PC-9 (cell line): ENCODE measurements at regions not wholly inside any gene's neighbourhood (a gene's known extent, or its start where the extent isn't known, plus 50 kb on each side); places are given as distances from the start of the nearest gene placed in this dataset.
"Not testable (repeated sequence)": the region's sequence is repeated elsewhere in the genome, so short reads cannot be mapped to it uniquely, and the experiment has no call there.

Experiments
- BruUV-seq: library from RNA; stranded (reverse); fragments of 400-500 nt; replicated peaks from 2 replicates; lab custom pipeline; 2021; lab: Mats Ljungman, UMichigan
- CTCF ChIA-PET: fragments of 300-600 bp; sonication (Branson Sonifier 250); formaldehyde crosslinking; loops from one replicate; lab custom pipeline; 2022; ENCODE audit warnings: antibody characterized with exemption; lab: Charles Lee
- POLR2A ChIA-PET: fragments of 300-600 bp; sonication (Branson Sonifier 250); formaldehyde crosslinking; loops from one replicate; lab custom pipeline; 2022; ENCODE audit warnings: antibody characterized with exemption; ENCODE audit not compliant: unreplicated experiment; lab: Charles Lee
- DNase-seq, 2 experiments: peaks; one replicate each; pipeline versions ENCODE4 v3.0.0 to v3.0.0-alpha.2; 2015 to 2022; ENCODE audit warnings: mixed read lengths in 1 of 2
- H2AFZ ChIP-seq: fragments of 200-600 bp; sonication (generic); 2 replicates; pipeline ENCODE4 v1.8.1; 2017; ENCODE audit warnings: antibody characterized with exemption
- H3F3A ChIP-seq: fragments of 200-600 bp; sonication (generic); 2 replicates; pipeline ENCODE4 v1.8.1; 2017; ENCODE audit warnings: antibody characterized with exemption, mild to moderate bottlenecking, low read depth; ENCODE audit not compliant: insufficient read depth
- H3K27ac ChIP-seq: fragments of 200-600 bp; sonication (generic); 2 replicates; pipeline ENCODE4 v1.6.1; 2016; ENCODE audit warnings: mixed run types
- H3K27me3 ChIP-seq: fragments of 200-600 bp; sonication (generic); 2 replicates; pipeline ENCODE4 v1.6.1; 2016; ENCODE audit warnings: low read depth, mixed run types; ENCODE audit not compliant: insufficient read depth
- H3K36me3 ChIP-seq: fragments of 200-600 bp; sonication (generic); 2 replicates; pipeline ENCODE4 v1.6.1; 2016; ENCODE audit warnings: low read depth, mixed run types
- H3K4me1 ChIP-seq: fragments of 200-600 bp; sonication (generic); replicated peaks from 2 replicates; pipeline ENCODE4 v1.6.1; 2016; ENCODE audit warnings: mixed run types; ENCODE audit not compliant: insufficient read depth
- H3K4me2 ChIP-seq: fragments of 200-600 bp; sonication (generic); 2 replicates; pipeline ENCODE4 v1.6.1; 2017; ENCODE audit warnings: mixed run types
- H3K4me3 ChIP-seq: fragments of 200-600 bp; sonication (generic); 2 replicates; pipeline ENCODE4 v1.6.1; 2016; ENCODE audit warnings: mixed run types
- H3K79me2 ChIP-seq: fragments of 200-600 bp; sonication (generic); 2 replicates; pipeline ENCODE4 v1.6.1; 2017; ENCODE audit warnings: low read depth, mixed run types
- H3K9me2 ChIP-seq: fragments of 200-600 bp; sonication (generic); 2 replicates; pipeline ENCODE4 v1.8.1; 2017; ENCODE audit warnings: mild to moderate bottlenecking; ENCODE audit not compliant: insufficient read depth
- H3K9me3 ChIP-seq: fragments of 200-600 bp; sonication (generic); 2 replicates; pipeline ENCODE4 v1.8.1; 2016; ENCODE audit warnings: low read depth; ENCODE audit not compliant: insufficient read depth
- H4K20me1 ChIP-seq: fragments of 200-600 bp; sonication (generic); 2 replicates; pipeline ENCODE4 v1.8.1; 2017; ENCODE audit not compliant: insufficient read depth
- intact Hi-C: fragments of 100-400 bp; cut with micrococcal nuclease; formaldehyde crosslinking; loops from one replicate; pipeline ENCODE4 v1.10.0; 2022; ENCODE audit not compliant: unreplicated experiment

- intact Hi-C loops, H3F3A ChIP-seq, H3K9me3 ChIP-seq, CTCF ChIA-PET, H4K20me1 ChIP-seq, BruUV-seq, H3K4me2 ChIP-seq, H3K36me3 ChIP-seq, H3K9me2 ChIP-seq, POLR2A ChIA-PET, H3K79me2 ChIP-seq, H3K4me1 ChIP-seq, H3K27ac ChIP-seq, DNase-seq, H3K4me3 ChIP-seq, H2AFZ ChIP-seq: not testable (repeated sequence)
- peaks cover 31% of the 10 kb centered on the region; the same call in 1 of the 2 replicates for H3K27me3 ChIP-seq
These were observed 88.1 kb downstream of the KCNJ18 start for GRCh38 chr17:21780293-21780888.

GRCh38 chr17:21780919-21781665, 88.8 kb downstream of the KCNJ18 start:
- POLR2A ChIA-PET, H2AFZ ChIP-seq, H3K27ac ChIP-seq, H3K9me2 ChIP-seq, H3K4me2 ChIP-seq, H3K4me1 ChIP-seq, H3K79me2 ChIP-seq, H3K4me3 ChIP-seq, BruUV-seq, H3K36me3 ChIP-seq, intact Hi-C loops, H3K9me3 ChIP-seq, H4K20me1 ChIP-seq, H3F3A ChIP-seq, DNase-seq, CTCF ChIA-PET: not testable (repeated sequence)
- H3K27me3 ChIP-seq: peaks cover 24% of the 10 kb centered on the region; the same call in 1 of the 2 replicates

GRCh38 chr17:21781666-21782024, 89.3 kb downstream of the KCNJ18 start:
- H3K4me1 ChIP-seq, intact Hi-C loops, DNase-seq, POLR2A ChIA-PET, H3F3A ChIP-seq, H3K4me3 ChIP-seq, H3K36me3 ChIP-seq, H3K9me2 ChIP-seq, H3K9me3 ChIP-seq, H3K27ac ChIP-seq, H3K79me2 ChIP-seq, H4K20me1 ChIP-seq, H2AFZ ChIP-seq, H3K4me2 ChIP-seq, CTCF ChIA-PET, BruUV-seq: not testable (repeated sequence)
- peaks cover 22% of the 10 kb centered on the region; the same call in 1 of the 2 replicates for H3K27me3 ChIP-seq

GRCh38 chr17:21782107-21782506, 89.8 kb downstream of the KCNJ18 start:
- H3K4me1 ChIP-seq, H3K79me2 ChIP-seq, H3K27ac ChIP-seq, H2AFZ ChIP-seq, H3K9me2 ChIP-seq, POLR2A ChIA-PET, DNase-seq, intact Hi-C loops, H3K9me3 ChIP-seq, H4K20me1 ChIP-seq, BruUV-seq, H3K36me3 ChIP-seq, CTCF ChIA-PET, H3F3A ChIP-seq, H3K4me3 ChIP-seq, H3K4me2 ChIP-seq: not testable (repeated sequence)
- H3K27me3 ChIP-seq: peaks cover 18% of the 10 kb centered on the region; the same call in 1 of the 2 replicates

GRCh38 chr17:21782604-21783003, 90.3 kb downstream of the KCNJ18 start:
- intact Hi-C loops, H3K36me3 ChIP-seq, H4K20me1 ChIP-seq, H3K27ac ChIP-seq, H3F3A ChIP-seq, H3K4me1 ChIP-seq, H3K4me2 ChIP-seq, H3K79me2 ChIP-seq, H3K4me3 ChIP-seq, DNase-seq, H3K9me2 ChIP-seq, POLR2A ChIA-PET, H2AFZ ChIP-seq, BruUV-seq, CTCF ChIA-PET, H3K9me3 ChIP-seq: not testable (repeated sequence)
- peaks cover 13% of the 10 kb centered on the region; the same call in 1 of the 2 replicates for H3K27me3 ChIP-seq

- H3K79me2 ChIP-seq, BruUV-seq, H3K27ac ChIP-seq, H3K4me3 ChIP-seq, H4K20me1 ChIP-seq, DNase-seq, H3K4me1 ChIP-seq, H3K9me2 ChIP-seq, H2AFZ ChIP-seq, H3K4me2 ChIP-seq, POLR2A ChIA-PET, H3K9me3 ChIP-seq, CTCF ChIA-PET, H3K36me3 ChIP-seq, intact Hi-C loops, H3F3A ChIP-seq: not testable (repeated sequence)
- peaks cover 12% of the 10 kb centered on the region; the same call in 1 of the 2 replicates for H3K27me3 ChIP-seq
These were observed 90.7 kb downstream of the KCNJ18 start for GRCh38 chr17:21783017-21783416.

- H3K9me3 ChIP-seq, CTCF ChIA-PET, DNase-seq, H2AFZ ChIP-seq, H3K27ac ChIP-seq, intact Hi-C loops, H3K9me2 ChIP-seq, H3K79me2 ChIP-seq, H3K36me3 ChIP-seq, H3F3A ChIP-seq, BruUV-seq, H3K4me1 ChIP-seq, H4K20me1 ChIP-seq, POLR2A ChIA-PET, H3K4me3 ChIP-seq, H3K4me2 ChIP-seq: not testable (repeated sequence)
- H3K27me3 ChIP-seq: peaks cover 33% of the 10 kb centered on the region
These were observed 121.9 kb downstream of the KCNJ18 start for GRCh38 chr17:21814272-21814671.
